AG09309 (cell line): ENCODE measurements at regions not wholly inside any gene's neighbourhood (a gene's known extent, or its start where the extent isn't known, plus 50 kb on each side); places are given as distances from the start of the nearest gene placed in this dataset.
"Not testable (repeated sequence)": the region's sequence is repeated elsewhere in the genome, so short reads cannot be mapped to it uniquely, and the experiment has no call there.

Experiments
- DNase-seq: peaks from one replicate; pipeline ENCODE4 v3.0.0-alpha.2; 2010; ENCODE audit warnings: low read depth
- H3K4me3 ChIP-seq: 2 replicates; pipeline ENCODE4 v1.5.1; 2011; ENCODE audit warnings: mild to moderate bottlenecking, low read depth, low read length, moderate library complexity; ENCODE audit not compliant: control insufficient read depth
- TF ChIP-seq, protein P1 (sequence below): IDR thresholded peaks from 2 replicates; pipeline ENCODE4 v1.5.1; 2011; ENCODE audit warnings: mild to moderate bottlenecking, low read depth, low read length, inconsistent platforms; ENCODE audit not compliant: insufficient read depth, control insufficient read depth; ENCODE audit errors: missing control alignments

- DNase-seq: no peak
- H3K4me3 ChIP-seq: no peak overlapping the region
- TF ChIP-seq, protein P1, sequence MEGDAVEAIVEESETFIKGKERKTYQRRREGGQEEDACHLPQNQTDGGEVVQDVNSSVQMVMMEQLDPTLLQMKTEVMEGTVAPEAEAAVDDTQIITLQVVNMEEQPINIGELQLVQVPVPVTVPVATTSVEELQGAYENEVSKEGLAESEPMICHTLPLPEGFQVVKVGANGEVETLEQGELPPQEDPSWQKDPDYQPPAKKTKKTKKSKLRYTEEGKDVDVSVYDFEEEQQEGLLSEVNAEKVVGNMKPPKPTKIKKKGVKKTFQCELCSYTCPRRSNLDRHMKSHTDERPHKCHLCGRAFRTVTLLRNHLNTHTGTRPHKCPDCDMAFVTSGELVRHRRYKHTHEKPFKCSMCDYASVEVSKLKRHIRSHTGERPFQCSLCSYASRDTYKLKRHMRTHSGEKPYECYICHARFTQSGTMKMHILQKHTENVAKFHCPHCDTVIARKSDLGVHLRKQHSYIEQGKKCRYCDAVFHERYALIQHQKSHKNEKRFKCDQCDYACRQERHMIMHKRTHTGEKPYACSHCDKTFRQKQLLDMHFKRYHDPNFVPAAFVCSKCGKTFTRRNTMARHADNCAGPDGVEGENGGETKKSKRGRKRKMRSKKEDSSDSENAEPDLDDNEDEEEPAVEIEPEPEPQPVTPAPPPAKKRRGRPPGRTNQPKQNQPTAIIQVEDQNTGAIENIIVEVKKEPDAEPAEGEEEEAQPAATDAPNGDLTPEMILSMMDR: no peak
These were observed 597.1 kb downstream of the ACTL7B start for GRCh38 chr9:108258640-108259039.

- TF ChIP-seq, protein P1: no peak
- DNase-seq: no peak
- no peak overlapping the region for H3K4me3 ChIP-seq
These were observed 598.4 kb downstream of the ACTL7B start for GRCh38 chr9:108257382-108257781.

DNA sequence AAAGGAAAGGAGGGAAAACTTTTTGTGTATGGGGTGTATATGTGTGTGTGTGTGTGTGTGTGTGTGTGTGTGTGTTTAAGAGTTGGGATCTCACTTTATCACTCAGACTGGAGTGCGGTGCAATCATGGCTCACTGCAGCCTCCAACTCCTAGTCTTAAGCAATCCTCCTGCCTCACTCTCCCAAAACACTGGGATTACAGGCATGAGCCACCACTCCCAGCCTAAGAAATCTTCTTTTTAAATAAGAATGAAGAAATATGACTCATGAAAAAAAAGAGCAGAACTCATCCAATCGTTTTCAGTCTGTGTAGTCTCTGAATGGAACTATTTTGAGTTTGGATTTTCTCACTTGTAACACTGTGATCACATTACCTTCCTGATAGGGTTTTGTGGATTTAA, 601.5 kb downstream of the ACTL7B start:
- no peak for DNase-seq
- TF ChIP-seq, protein P1: no peak
- H3K4me3 ChIP-seq: no peak overlapping the region

DNA sequence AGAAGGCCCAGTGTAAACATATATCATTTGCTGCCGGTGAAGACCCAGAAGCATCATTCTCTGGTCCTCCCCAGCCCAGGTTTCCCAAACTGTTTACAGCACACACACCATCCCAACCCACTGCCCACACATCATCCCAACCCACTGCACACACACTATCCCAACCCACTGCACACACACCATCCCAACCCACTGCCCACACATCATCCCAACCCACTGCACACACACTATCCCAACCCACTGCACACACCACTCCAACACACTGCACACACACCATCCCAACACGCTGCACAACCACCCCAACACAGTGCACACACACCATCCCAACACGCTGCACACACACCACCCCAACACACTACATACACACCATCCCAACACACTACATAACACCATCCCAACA, 608.4 kb downstream of the ACTL7B start:
- not testable (repeated sequence) for DNase-seq, H3K4me3 ChIP-seq

GRCh38 chr9:108245901-108246300, 609.9 kb downstream of the ACTL7B start:
- H3K4me3 ChIP-seq: no peak overlapping the region
- TF ChIP-seq, protein P1: no peak
- DNase-seq: no peak

DNA sequence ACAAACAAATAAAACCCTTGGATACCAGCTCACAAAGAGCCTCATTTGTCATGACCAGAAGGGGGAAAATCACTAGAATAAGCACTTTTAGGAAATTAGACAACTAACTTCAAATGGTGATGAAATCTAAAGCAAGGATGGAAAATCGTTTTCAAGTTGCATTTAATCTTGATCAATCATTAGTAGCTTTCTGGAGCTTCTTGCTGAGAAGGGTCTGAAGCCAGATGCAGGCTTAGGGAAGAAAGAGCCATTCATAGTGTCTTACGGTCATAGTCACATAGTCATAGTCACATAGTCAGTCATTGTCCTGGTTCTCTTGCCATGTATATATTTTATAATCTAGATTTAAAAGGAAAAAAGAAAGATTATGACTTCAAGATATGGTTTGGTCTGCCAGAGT, 610.5 kb downstream of the ACTL7B start:
- H3K4me3 ChIP-seq: no peak overlapping the region
- TF ChIP-seq, protein P1: no peak
- DNase-seq: no peak

DNA sequence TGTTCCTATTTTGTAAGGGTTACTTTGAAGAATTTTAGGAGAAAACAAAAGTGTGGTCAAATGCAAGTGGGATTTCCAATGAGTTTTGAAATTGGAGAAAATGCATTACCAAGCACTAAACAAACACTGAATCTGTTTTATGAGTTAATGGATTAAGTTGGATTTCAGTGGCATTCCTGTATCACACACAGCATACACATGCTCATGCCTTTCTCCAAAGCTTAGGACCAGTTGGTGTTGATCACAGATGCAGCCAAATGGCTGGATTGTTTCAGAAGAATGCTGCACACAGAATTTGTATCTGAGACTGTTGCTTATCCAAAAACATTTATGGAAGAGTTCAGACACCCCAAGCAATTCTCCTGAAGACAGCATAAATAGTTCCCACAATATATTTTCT, 611.1 kb downstream of the ACTL7B start:
- H3K4me3 ChIP-seq: no peak overlapping the region
- no peak for DNase-seq
- TF ChIP-seq, protein P1: no peak
